SJSA1 (cell line): ENCODE measurements at regions not wholly inside any gene's neighbourhood (a gene's known extent, or its start where the extent isn't known, plus 50 kb on each side); places are given as distances from the start of the nearest gene placed in this dataset.

Experiments
- DNase-seq, 2 experiments: peaks; one replicate each; pipeline ENCODE4 v3.0.0-alpha.2; 2015 to 2020; ENCODE audit warnings: low spot score in 2 of 2, low read depth in 1 of 2
- H3K27ac ChIP-seq: fragments of 250-450 bp; sonication (Bioruptor Pico); 2 replicates; pipeline ENCODE4 v1.5.1; 2020; ENCODE audit warnings: mild to moderate bottlenecking, moderate library complexity
- H3K27me3 ChIP-seq: fragments of 250-450 bp; sonication (Bioruptor Pico); replicated peaks from 2 replicates; pipeline ENCODE4 v1.5.1; 2020; ENCODE audit warnings: mild to moderate bottlenecking, moderate library complexity
- H3K36me3 ChIP-seq: fragments of 250-450 bp; sonication (Bioruptor Pico); 2 replicates; pipeline ENCODE4 v1.5.1; 2020; ENCODE audit warnings: mild to moderate bottlenecking
- H3K4me1 ChIP-seq: fragments of 250-450 bp; sonication (Bioruptor Pico); replicated peaks from 2 replicates; pipeline ENCODE4 v1.6.1; 2021; ENCODE audit warnings: mild to moderate bottlenecking
- H3K4me3 ChIP-seq: fragments of 250-450 bp; sonication (Bioruptor Pico); 2 replicates; pipeline ENCODE4 v1.5.1; 2020; ENCODE audit warnings: mild to moderate bottlenecking
- H3K9me3 ChIP-seq: fragments of 250-450 bp; sonication (Bioruptor Pico); replicated peaks from 2 replicates; pipeline ENCODE4 v1.5.1; 2020; ENCODE audit warnings: mild to moderate bottlenecking

DNA sequence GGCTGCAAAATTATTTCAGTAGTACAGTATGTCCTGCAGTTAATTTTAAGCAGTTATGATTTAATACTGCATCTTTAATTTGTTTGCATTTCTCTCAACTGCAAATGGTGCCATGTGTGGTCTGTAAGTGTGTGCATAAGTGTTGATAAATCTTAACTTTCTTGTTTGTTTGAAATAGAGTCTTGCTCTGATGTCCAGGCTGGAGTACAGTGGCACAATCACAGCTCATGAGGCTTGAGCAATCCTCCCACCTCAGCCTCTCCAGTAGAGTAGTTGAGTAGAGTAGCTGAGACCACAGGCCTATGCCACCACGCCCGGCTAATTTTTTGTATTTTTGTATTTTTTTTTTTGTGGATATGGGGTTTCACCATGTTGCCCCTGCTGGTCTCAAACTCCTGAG, 322.5 kb upstream of the NR3C2 start:
- H3K4me1 ChIP-seq: no peaks in the 10 kb centered on the region
- no peaks in the 10 kb centered on the region for H3K36me3 ChIP-seq
- no peak overlapping the region for H3K27ac ChIP-seq
- no peaks in the 10 kb centered on the region for H3K27me3 ChIP-seq
- H3K9me3 ChIP-seq: 0 out of 2 replicates have a peak, but pooled peaks cover 2% of the 10 kb centered on the region
- no peak overlapping the region for H3K4me3 ChIP-seq
- DNase-seq: no peak

DNA sequence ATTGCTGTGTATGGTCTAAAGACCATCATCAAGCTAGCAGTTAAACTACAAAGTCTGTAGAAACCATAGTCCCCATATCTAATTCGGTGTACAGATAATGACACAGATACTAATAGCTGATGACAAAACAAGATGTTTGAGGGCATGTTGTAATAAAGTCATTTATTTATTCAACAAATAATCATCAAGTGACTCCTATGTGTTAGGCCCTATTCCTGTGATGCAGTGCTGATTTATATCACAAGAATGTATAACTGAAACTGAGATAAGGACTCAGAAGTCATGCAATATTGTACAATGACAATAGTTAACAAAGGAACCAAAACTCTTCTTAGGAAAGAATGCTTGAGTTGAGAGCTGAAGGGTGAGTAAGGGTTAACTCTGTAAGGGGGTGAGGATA, 315.0 kb upstream of the NR3C2 start:
- no peaks in the 10 kb centered on the region for H3K4me1 ChIP-seq
- no peaks in the 10 kb centered on the region for H3K27me3 ChIP-seq
- no peaks in the 10 kb centered on the region for H3K36me3 ChIP-seq
- H3K27ac ChIP-seq: no peak overlapping the region
- no peak for DNase-seq
- no peak overlapping the region for H3K4me3 ChIP-seq
- 0 out of 2 replicates have a peak, but pooled peaks cover 2% of the 10 kb centered on the region for H3K9me3 ChIP-seq

DNA sequence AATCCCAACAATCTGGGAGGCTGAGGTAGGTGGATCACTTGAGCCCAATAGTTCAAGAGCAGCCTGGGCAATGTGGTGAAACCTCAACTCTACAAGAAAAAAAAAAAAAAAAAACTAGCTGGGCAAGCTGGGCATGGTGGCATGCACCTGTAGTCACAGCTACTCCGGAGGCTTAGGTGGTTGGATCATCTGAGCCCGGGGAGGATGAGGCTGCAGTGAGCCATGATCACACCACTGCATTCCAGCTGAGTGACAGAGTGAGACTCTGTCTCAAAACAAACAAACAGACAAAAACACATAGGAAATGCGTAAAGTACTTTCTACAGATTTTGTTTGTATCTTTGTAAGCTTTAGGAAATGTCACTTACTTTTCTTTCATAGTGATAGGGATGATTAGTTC, 307.2 kb upstream of the NR3C2 start:
- DNase-seq: no peak
- H3K36me3 ChIP-seq: no peaks in the 10 kb centered on the region

DNA sequence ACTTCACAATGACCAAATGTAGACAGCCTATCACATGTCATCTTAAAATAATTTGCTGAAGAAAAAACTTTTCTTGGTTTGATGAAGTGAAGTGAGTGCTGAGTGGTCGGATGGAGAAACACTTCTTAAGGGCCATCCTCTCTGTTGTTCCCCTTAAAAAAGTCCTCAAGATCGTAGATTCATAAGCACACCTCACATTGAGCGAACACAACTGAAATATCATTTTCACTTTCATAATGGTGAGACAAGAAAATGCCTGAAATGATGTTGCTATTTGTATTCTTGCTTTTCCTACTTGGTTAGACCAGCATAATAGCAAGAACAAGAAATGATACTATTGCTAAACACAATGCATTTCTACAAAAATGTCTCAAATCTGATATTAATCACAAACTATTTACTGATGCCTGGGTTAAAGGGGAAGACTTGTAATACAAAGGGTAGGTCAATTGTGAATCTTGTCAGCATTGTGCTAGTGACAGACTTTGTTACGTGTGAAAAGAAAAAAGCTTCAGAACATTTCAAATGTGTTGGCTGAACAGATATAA, 305.6 kb upstream of the NR3C2 start:
- Histone ChIP-seq H3K4me3 (no peak overlapping the region), H3K36me3 (no peaks in the 10 kb centered on the region), H3K4me1 (no peaks in the 10 kb centered on the region), H3K27ac (no peak overlapping the region), H3K27me3 (no peaks in the 10 kb centered on the region), H3K9me3 (no peaks in the 10 kb centered on the region)
- no peak for DNase-seq

More for the DNA sequence above, 307.2 kb upstream of the NR3C2 start:
- Histone ChIP-seq H3K27me3 (no peaks in the 10 kb centered on the region), H3K4me3 (no peak overlapping the region), H3K4me1 (no peaks in the 10 kb centered on the region), H3K27ac (no peak overlapping the region), H3K9me3 (no peaks in the 10 kb centered on the region)

DNA sequence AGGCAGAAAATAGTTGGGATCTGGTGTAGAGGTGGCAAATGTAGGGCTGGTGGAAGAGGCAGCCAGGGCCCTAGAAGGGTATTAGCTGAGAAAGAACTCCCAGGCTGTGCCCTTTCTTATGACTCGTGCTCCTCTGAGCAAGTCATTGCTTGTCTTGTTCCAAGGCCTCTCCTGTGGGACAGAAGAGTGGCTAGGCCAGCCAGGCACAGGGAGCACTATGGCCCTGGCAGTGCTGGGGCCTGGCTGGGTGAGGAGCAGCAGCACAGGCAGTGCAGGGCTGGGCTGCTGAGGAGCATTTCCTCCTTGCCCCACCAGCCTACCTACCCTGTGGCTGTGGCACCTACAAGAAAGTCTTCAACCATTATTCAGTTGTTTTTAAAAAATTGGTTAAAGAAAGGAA, 298.5 kb upstream of the NR3C2 start:
- Histone ChIP-seq H3K4me3 (no peak overlapping the region), H3K27me3 (no peaks in the 10 kb centered on the region), H3K4me1 (no peaks in the 10 kb centered on the region), H3K9me3 (no peaks in the 10 kb centered on the region), H3K36me3 (no peaks in the 10 kb centered on the region), H3K27ac (no peak overlapping the region)
- no peak for DNase-seq

DNA sequence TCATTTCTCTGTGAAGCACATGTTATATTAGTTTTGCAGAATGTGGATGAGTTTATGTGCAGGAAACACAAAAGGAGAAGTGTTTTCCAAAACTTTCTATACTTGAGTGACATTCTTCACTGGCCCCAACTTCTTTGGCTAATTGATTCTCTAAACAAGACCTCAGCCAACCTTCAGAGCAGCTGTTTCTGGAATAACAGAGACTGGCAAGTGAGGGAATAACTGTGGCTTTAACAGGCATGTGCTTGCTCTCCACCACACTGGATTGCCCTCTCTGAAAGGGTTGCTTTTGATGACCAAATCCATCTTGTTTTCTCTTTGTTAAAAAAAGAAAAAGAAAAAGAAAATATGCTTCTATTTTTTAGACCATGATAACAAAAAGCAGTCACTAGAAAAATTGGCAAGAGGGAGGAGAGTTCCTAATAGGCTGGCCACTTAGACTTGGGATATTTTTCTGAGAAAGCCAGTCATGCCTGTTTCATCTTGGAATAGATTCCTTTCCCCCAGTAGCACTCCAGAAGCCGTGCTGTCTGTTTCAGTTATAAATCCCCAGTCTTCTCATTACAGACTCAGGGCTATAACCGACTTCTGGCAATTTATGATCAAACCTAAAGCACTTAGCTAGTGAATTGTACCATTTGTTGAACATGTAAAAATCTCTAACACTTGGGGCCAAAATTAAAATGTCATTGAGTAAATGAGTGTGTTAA, 295.0 kb upstream of the NR3C2 start:
- no peak overlapping the region for H3K4me3 ChIP-seq
- no peaks in the 10 kb centered on the region for H3K27me3 ChIP-seq
- no peak overlapping the region for H3K27ac ChIP-seq
- no peaks in the 10 kb centered on the region for H3K36me3 ChIP-seq
- no peak for DNase-seq
- H3K9me3 ChIP-seq: no peaks in the 10 kb centered on the region
- H3K4me1 ChIP-seq: no peaks in the 10 kb centered on the region

DNA sequence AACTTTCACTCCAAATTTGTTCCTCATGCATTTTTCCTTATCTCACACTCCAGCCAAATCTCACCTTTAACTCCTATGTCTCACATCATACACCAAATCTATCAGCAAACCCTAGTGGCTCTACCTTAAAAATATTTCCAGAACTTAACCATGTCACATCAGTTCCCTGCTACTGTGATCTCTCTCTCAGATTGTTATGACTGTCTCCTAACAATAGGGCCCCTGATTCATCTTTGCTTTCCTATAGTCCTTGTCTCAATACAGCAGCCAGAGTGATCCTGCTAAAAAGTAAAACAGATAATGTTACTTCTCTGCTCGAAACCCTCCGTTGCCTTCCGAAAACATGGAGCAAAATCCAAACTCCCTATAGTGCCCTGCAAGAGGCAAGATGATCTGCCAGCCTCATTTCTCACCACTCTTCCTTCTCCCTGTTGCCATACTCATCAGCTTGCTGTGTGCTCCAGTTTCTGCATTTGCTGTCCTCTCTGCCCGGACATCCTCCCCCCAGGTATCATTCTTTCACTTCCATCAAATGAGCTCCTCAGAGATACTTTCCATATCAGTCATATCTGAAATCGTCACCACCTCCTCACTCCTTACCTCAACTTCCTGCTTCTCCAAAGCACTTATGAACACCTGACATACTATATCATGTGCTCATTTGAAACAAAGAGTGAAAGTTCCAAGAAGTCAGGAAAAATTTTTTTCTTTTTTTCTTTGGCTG, 293.4 kb upstream of the NR3C2 start:
- Histone ChIP-seq H3K4me3 (no peak overlapping the region), H3K4me1 (no peaks in the 10 kb centered on the region), H3K36me3 (no peaks in the 10 kb centered on the region), H3K27ac (no peak overlapping the region), H3K9me3 (no peaks in the 10 kb centered on the region), H3K27me3 (no peaks in the 10 kb centered on the region)
- DNase-seq: no peak

DNA sequence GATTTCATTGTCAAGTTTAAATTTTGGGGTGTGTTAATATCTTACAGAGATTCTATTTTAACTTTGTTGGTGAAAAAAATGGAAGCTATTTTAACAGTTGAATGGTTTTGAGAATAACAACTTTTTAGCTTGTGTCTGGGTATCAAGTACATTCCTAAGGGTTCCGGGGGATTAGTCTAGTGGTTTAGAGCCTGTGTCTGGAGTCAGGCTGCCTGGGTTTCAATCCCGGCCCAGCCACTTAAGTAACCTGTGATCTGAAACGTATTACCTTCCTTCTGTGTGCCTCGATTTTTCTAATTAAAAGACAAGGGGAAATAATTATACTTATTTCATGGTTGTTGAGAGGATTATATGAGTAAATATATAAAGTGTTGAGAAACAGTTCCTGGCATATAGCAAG, 288.6 kb upstream of the NR3C2 start:
- H3K9me3 ChIP-seq: no peaks in the 10 kb centered on the region

DNA sequence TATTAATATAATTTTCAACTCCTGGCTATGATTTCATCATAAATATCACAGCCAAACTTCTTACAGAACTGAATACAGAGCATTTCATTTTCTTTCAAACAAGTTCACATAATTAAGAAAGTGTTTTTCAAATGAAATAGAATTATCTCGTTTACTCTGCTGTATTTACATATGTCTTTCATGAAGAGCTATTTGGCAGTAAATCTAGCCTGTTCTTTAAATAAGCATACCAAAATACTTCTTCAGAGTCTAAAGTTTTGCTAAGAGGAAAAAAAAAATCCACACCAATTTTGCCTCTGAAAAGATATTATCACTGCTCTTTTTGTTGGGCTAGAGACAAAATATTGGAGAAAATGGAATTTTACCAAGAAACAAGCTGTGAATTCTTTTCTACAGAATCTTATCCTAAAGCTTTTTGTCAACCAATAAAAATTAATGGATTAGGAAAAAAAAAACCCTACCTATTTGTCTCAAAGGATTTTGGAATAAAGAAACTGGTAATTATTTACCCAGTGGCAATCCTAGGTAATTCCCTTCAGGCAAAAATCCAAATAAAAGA, 287.9 kb upstream of the NR3C2 start:
- no peak overlapping the region for H3K4me3 ChIP-seq
- no peaks in the 10 kb centered on the region for H3K9me3 ChIP-seq
- H3K36me3 ChIP-seq: no peaks in the 10 kb centered on the region
- DNase-seq: no peak
- H3K4me1 ChIP-seq: no peaks in the 10 kb centered on the region
- H3K27me3 ChIP-seq: no peaks in the 10 kb centered on the region
- H3K27ac ChIP-seq: no peak overlapping the region

More for the DNA sequence above, 288.6 kb upstream of the NR3C2 start:
- H3K36me3 ChIP-seq: no peaks in the 10 kb centered on the region
- H3K4me1 ChIP-seq: no peaks in the 10 kb centered on the region
- H3K27ac ChIP-seq: no peak overlapping the region
- no peak for DNase-seq
- no peak overlapping the region for H3K4me3 ChIP-seq
- no peaks in the 10 kb centered on the region for H3K27me3 ChIP-seq

DNA sequence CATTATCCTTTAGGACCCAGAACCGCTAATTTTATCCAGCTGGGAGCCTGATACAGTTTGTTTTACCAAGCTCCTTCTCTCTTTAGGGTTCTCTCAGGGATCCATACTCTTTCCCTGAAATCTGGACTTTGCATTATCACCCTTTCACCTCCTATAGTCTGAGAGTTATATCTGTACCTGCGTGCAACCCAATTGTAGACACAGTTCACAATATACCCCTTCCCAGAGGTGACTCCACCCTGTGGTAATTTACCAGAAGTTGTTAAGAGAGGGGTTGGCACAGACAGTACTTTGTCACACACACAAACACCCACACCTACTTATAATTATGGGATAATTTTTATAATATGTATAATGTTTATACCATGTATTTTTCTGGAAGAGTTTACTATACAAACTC, 275.8 kb upstream of the NR3C2 start:
- H3K36me3 ChIP-seq: no peaks in the 10 kb centered on the region
- H3K9me3 ChIP-seq: no peaks in the 10 kb centered on the region
- no peak for DNase-seq
- H3K27me3 ChIP-seq: no peaks in the 10 kb centered on the region
- H3K4me1 ChIP-seq: no peaks in the 10 kb centered on the region
- no peak overlapping the region for H3K27ac ChIP-seq
- H3K4me3 ChIP-seq: no peak overlapping the region

DNA sequence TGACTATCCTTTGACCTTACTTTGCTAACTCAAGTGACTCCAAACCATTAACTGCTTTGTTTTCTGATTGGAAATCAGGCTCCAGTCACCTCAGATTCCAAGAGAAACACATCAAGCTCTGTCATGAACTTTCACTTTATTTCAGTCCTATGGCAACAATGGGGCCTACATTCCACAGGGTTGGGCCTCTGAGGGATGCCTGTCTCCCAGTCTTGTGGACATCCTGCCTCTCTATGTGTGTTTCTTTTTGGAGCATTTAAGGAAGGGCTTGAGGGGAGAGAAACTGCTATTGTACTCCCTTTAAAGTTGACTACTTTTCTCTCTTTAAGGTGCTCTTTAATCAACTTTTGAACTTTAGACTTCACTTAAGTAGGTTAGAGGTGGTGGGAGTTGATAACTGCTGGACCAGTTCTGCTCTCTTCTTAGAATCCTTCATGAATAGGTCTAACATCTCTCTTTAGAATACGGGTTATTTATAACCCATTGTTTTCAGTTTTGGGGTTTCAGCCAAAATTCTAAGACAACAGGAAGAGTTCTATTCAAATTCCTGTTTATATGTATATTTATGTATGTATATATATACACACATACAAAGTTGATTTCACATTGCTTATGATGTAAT, 274.3 kb upstream of the NR3C2 start:
- no peaks in the 10 kb centered on the region for H3K4me1 ChIP-seq
- no peaks in the 10 kb centered on the region for H3K27me3 ChIP-seq
- H3K4me3 ChIP-seq: no peak overlapping the region
- no peaks in the 10 kb centered on the region for H3K9me3 ChIP-seq
- no peak for DNase-seq
- no peak overlapping the region for H3K27ac ChIP-seq
- no peaks in the 10 kb centered on the region for H3K36me3 ChIP-seq

DNA sequence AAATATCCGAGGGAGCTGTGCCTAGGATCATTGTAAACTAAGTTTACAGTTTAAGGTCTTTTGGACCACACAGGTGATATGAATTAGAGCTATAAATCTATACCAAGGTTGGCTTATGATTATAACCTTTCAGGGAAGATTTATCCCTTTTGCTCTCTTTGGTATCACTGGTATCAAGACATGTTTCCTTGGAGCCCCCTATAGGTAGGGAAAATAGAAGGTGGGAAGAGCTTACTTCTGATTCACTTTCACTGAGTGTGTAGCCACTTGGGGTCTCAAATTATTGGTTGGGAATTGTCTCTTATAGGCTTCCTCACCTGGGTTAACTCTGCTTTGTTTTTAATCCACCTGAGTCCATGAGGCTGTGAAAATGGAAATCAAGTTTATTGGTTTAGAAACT, 262.1 kb upstream of the NR3C2 start:
- Histone ChIP-seq H3K4me1 (no peaks in the 10 kb centered on the region), H3K36me3 (no peaks in the 10 kb centered on the region), H3K4me3 (no peak overlapping the region), H3K9me3 (no peaks in the 10 kb centered on the region), H3K27me3 (no peaks in the 10 kb centered on the region), H3K27ac (no peak overlapping the region)
- no peak for DNase-seq

DNA sequence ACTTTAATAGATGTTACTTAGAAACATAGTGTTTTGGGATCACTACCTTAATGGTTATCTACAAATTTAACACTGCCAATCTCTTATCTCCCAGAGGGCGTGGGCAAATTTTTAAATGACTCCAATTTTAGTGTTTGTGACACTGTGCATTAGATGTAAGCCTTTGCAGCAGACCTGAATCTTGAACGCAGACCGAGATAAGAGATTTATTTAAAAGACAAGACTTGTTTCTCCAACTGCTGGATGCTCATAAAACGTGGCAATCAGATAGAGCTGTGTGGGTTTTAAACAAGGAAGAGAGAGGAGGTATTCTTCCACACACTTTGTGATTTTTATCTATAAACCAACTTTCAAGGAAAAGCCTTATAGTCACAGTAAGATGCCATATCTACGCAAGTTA, 252.5 kb upstream of the NR3C2 start:
- Histone ChIP-seq H3K27me3 (no peaks in the 10 kb centered on the region), H3K36me3 (no peaks in the 10 kb centered on the region), H3K9me3 (no peaks in the 10 kb centered on the region), H3K27ac (no peak overlapping the region), H3K4me1 (no peaks in the 10 kb centered on the region), H3K4me3 (no peak overlapping the region)
- no peak for DNase-seq
